OCI-LY3 (cell line): ENCODE measurements at regions not wholly inside any gene's neighbourhood (a gene's known extent, or its start where the extent isn't known, plus 50 kb on each side); places are given as distances from the start of the nearest gene placed in this dataset.
A peak's percentile ranks its signal among the peaks of the same experiment; 100 is the strongest.

Experiments
- H2AFZ ChIP-seq: fragments of 200-600, 300-600 bp; shearing (Covaris generic); 2 replicates; pipeline ENCODE4 v1.6.0; 2014; ENCODE audit warnings: antibody characterized with exemption, low read depth, low read length
- H3K27ac ChIP-seq: fragments of 200-600, 300-600 bp; sonication (generic); 2 replicates; pipeline ENCODE4 v1.5.1; 2014; ENCODE audit warnings: mild to moderate bottlenecking, low read length, moderate library complexity, mixed read lengths
- H3K27me3 ChIP-seq: fragments of 200-600, 300-600 bp; sonication (generic); 2 replicates; pipeline ENCODE4 v1.6.1; 2014; ENCODE audit warnings: low read depth, low read length, mixed read lengths
- H3K36me3 ChIP-seq: fragments of 200-600, 300-600 bp; sonication (generic); replicated peaks from 2 replicates; pipeline ENCODE3; 2014; ENCODE audit warnings: low read depth, low read length, mixed read lengths
- H3K4me1 ChIP-seq: fragments of 300-600, 200-600 bp; sonication (generic); 2 replicates; pipeline ENCODE4 v1.6.1; 2014; ENCODE audit warnings: low read length, mixed read lengths
- H3K4me2 ChIP-seq: fragments of 200-600, 300-600 bp; sonication (generic); 2 replicates; pipeline ENCODE4 v1.6.1; 2014; ENCODE audit warnings: low read length, mixed read lengths
- H3K4me3 ChIP-seq: fragments of 300-600, 200-600 bp; sonication (generic); 2 replicates; pipeline ENCODE4 v1.5.1; 2014; ENCODE audit warnings: antibody characterized with exemption, mild to moderate bottlenecking, low read length, moderate library complexity
- H3K79me2 ChIP-seq: fragments of 300-600, 200-600 bp; shearing (Covaris generic); 2 replicates; pipeline ENCODE4 v1.6.1; 2014; ENCODE audit warnings: mild to moderate bottlenecking, low read length, mixed read lengths
- H3K9ac ChIP-seq: fragments of 300-600, 200-600 bp; shearing (Covaris generic); 2 replicates; pipeline ENCODE4 v1.6.0; 2014; ENCODE audit warnings: mild to moderate bottlenecking, low read length, moderate library complexity
- H3K9me3 ChIP-seq: fragments of 200-600, 300-600 bp; shearing (Covaris generic); 2 replicates; pipeline ENCODE4 v1.6.1; 2014; ENCODE audit warnings: low read length, mixed read lengths; ENCODE audit not compliant: insufficient read depth
- H4K20me1 ChIP-seq: fragments of 200-600, 300-600 bp; sonication (generic); 2 replicates; pipeline ENCODE4 v1.6.1; 2016; ENCODE audit warnings: low read length, mixed read lengths; ENCODE audit not compliant: insufficient read depth
- EZH2phosphoT487 ChIP-seq: fragments of 200-600 bp; shearing (Covaris generic); IDR thresholded peaks from 2 replicates; pipeline ENCODE4 v1.6.1; 2018; ENCODE audit warnings: antibody characterized with exemption, mixed run types, low read depth
- TF ChIP-seq, protein P1 (sequence below): fragments of 200-600, 300-600 bp; sonication (generic); IDR thresholded peaks from 2 replicates; pipeline ENCODE4 v1.5.1; 2014; ENCODE audit warnings: antibody characterized with exemption, low read length, low read depth

- H3K36me3 ChIP-seq, result no peaks in the 10 kb centered on the region
- H3K27me3 ChIP-seq, result peaks cover 53% of the 10 kb centered on the region
- H2AFZ ChIP-seq, result no peak overlapping the region
- H3K79me2 ChIP-seq, result no peaks in the 10 kb centered on the region
- no peak overlapping the region for H3K27ac ChIP-seq
- H3K4me1 ChIP-seq, result no peaks in the 10 kb centered on the region
- TF ChIP-seq, protein P1, sequence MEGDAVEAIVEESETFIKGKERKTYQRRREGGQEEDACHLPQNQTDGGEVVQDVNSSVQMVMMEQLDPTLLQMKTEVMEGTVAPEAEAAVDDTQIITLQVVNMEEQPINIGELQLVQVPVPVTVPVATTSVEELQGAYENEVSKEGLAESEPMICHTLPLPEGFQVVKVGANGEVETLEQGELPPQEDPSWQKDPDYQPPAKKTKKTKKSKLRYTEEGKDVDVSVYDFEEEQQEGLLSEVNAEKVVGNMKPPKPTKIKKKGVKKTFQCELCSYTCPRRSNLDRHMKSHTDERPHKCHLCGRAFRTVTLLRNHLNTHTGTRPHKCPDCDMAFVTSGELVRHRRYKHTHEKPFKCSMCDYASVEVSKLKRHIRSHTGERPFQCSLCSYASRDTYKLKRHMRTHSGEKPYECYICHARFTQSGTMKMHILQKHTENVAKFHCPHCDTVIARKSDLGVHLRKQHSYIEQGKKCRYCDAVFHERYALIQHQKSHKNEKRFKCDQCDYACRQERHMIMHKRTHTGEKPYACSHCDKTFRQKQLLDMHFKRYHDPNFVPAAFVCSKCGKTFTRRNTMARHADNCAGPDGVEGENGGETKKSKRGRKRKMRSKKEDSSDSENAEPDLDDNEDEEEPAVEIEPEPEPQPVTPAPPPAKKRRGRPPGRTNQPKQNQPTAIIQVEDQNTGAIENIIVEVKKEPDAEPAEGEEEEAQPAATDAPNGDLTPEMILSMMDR, result no peak
- no peak for TF ChIP-seq EZH2phosphoT487
- H3K9ac ChIP-seq, result no peak overlapping the region
- no peak overlapping the region for H3K4me3 ChIP-seq
- H3K9me3 ChIP-seq, result no peaks in the 10 kb centered on the region
- no peaks in the 10 kb centered on the region for H4K20me1 ChIP-seq
- no peak overlapping the region for H3K4me2 ChIP-seq
Observed at GRCh38 chr17:56675876-56676660, 82.6 kb downstream of the NOG start.

DNA sequence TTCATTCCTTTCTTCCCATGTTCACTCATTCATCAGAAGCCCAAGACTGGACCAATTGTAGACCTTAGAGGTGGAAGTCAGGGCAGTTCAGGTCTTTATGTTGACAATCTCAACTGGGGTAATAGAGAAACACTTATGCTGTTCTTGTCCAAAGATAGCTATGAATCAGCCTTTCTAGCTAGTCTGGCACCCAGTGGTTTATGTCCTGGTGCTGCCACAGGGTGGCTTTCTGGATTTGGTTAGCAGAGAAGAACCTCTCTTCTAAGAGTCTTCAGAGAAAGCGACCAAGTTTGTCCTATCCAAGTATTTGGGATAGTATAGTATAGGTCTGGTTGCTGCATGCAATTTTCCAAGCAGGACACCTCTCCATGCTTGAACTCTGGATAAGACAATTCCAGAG lies 83.3 kb downstream of the NOG start:
- Histone ChIP-seq H3K4me1 (no peaks in the 10 kb centered on the region), H3K4me3 (no peak overlapping the region), H3K79me2 (no peaks in the 10 kb centered on the region), H3K36me3 (no peaks in the 10 kb centered on the region), H3K27ac (no peak overlapping the region), H3K9ac (no peak overlapping the region), H4K20me1 (no peaks in the 10 kb centered on the region), H2AFZ (no peak overlapping the region), H3K27me3 (peaks cover 60% of the 10 kb centered on the region), H3K4me2 (no peak overlapping the region), H3K9me3 (no peaks in the 10 kb centered on the region)
- TF ChIP-seq, protein P1, result no peak
- TF ChIP-seq EZH2phosphoT487, result no peak

DNA sequence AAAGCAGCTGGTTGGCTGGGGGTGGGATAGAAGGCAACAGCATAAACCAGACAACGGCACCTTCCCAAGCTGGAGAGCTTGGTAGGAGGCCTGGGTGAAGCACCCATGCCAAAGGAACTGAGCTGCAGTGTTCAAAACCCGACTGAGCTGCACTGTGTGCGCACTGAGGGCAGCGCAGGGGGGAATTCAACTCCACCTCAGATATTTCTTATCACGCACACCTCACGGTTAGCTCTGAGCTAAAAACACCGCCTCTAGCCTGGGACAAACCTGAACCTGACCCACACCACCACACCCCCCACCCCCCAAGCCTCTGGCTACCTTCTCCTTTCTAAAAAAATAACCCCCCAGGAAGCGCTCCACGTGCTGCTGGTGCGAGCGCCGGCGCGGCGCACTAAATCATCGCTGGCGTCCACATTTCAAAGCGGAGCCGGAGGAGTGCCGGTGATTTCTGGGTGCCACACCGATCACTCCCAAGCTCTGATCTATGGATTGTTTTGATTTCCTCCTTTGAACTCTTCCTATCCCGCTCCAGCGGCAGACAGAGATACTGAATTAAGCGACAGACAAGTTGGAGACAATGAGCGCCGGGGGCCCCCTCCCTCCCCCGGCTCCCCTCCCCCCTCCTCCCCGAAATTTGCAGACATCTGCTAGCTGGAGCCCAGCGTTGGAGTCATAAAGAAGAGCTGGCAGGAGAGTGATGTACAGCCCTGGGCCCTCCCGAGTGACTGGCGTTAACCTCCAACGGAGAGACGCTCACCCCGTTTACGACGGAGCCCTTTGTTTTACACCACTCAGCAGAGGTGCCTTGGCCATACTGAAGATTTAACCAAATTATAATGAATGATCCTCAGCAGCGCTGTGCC lies 85.0 kb downstream of the NOG start:
- no peaks in the 10 kb centered on the region for H3K79me2 ChIP-seq
- no peak overlapping the region for H3K27ac ChIP-seq
- peak overlapping the region; percentile 57 for H3K4me3 ChIP-seq
- H4K20me1 ChIP-seq, result no peaks in the 10 kb centered on the region
- TF ChIP-seq, protein P1, result no peak
- no peak for TF ChIP-seq EZH2phosphoT487
- peak overlapping the region; percentile 78 for H2AFZ ChIP-seq
- H3K9me3 ChIP-seq, result no peaks in the 10 kb centered on the region
- peak overlapping the region; percentile 60 for H3K4me2 ChIP-seq
- no peaks in the 10 kb centered on the region for H3K36me3 ChIP-seq
- H3K4me1 ChIP-seq, result no peaks in the 10 kb centered on the region
- no peak overlapping the region for H3K9ac ChIP-seq
- H3K27me3 ChIP-seq, result peaks cover 74% of the 10 kb centered on the region

- peak overlapping the region; percentile 60 for H3K4me2 ChIP-seq
- peaks cover 79% of the 10 kb centered on the region for H3K27me3 ChIP-seq
- H3K27ac ChIP-seq, result no peak overlapping the region
- H3K36me3 ChIP-seq, result no peaks in the 10 kb centered on the region
- no peaks in the 10 kb centered on the region for H3K9me3 ChIP-seq
- no peak overlapping the region for H3K9ac ChIP-seq
- H4K20me1 ChIP-seq, result no peaks in the 10 kb centered on the region
- peak overlapping the region; percentile 78 for H2AFZ ChIP-seq
- H3K79me2 ChIP-seq, result no peaks in the 10 kb centered on the region
- no peaks in the 10 kb centered on the region for H3K4me1 ChIP-seq
- TF ChIP-seq EZH2phosphoT487, result no peak
- TF ChIP-seq, protein P1, result peak; percentile 76
- peak overlapping the region; percentile 57 for H3K4me3 ChIP-seq
Observed at GRCh38 chr17:56679115-56679776, 85.7 kb downstream of the NOG start.
